ENCODE measurements at regions not wholly inside any gene's neighbourhood (a gene's known extent, or its start where the extent isn't known, plus 50 kb on each side); places are given as distances from the start of the nearest gene placed in this dataset.

DNA sequence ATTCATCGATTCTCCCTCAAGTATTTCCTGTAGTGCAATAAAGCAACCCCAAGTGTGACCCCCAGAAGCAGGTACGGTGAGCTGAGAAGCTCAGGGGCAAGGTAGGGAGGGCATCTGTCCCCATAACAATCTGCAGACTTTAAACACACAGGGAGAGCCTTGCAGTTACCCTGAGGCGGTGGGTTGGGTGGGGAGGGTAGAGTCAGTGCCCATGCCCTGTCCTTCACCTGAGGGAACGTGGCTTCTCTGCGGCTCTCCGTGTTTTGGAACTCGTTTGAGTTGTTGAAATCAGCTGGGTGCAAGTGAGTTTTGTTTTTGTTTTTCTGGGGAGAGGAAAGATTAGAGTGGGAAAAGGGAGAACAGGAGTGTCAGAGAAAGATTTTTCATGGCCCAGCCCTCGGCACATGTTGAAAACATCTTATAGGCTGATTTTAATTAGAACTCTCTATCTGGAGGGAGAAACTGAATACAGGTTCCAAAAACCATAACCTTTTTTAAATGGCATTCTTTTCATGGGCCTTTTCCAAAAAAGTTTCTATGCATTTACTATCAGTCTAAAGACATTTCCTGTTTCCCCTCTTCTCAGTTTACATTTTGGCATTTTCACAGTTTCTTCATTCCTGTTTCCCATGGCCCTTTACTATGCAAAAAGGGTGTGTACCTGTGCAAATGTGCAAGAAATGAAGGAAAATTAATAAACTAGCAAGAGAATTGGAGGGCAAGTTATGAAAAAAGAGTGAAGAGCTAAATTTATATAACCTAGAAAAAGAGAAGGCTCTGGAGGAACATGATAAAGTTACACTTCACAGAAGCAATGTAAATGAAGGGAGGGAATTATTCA is 266.5 kb upstream of the VLDLR start:
- intact Hi-C loops (cut with DNase I) = no loop called here
- Histone ChIP-seq H3K4me3 (no peak overlapping the region), H3K4me1 (no peaks in the 10 kb centered on the region), H3K27ac (no peak overlapping the region), H3K27me3 (no peaks in the 10 kb centered on the region), H3K9me3 (no peaks in the 10 kb centered on the region), H3K36me3 (no peaks in the 10 kb centered on the region)
- 65% methylated on average over 7 of the region's 8 CpGs for WGBS (ENCODE audit: insufficient coverage, low coverage, low lambda C conversion rate, missing lambda C conversion rate)
- DNase-seq (no peak), ATAC-seq (no peak)
- TF ChIP-seq, protein P1, sequence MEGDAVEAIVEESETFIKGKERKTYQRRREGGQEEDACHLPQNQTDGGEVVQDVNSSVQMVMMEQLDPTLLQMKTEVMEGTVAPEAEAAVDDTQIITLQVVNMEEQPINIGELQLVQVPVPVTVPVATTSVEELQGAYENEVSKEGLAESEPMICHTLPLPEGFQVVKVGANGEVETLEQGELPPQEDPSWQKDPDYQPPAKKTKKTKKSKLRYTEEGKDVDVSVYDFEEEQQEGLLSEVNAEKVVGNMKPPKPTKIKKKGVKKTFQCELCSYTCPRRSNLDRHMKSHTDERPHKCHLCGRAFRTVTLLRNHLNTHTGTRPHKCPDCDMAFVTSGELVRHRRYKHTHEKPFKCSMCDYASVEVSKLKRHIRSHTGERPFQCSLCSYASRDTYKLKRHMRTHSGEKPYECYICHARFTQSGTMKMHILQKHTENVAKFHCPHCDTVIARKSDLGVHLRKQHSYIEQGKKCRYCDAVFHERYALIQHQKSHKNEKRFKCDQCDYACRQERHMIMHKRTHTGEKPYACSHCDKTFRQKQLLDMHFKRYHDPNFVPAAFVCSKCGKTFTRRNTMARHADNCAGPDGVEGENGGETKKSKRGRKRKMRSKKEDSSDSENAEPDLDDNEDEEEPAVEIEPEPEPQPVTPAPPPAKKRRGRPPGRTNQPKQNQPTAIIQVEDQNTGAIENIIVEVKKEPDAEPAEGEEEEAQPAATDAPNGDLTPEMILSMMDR (IDR thresholded peaks at IDR 0.05) = no peak
- TF ChIP-seq POLR2A (IDR thresholded peaks at IDR 0.05) = no peak

DNA sequence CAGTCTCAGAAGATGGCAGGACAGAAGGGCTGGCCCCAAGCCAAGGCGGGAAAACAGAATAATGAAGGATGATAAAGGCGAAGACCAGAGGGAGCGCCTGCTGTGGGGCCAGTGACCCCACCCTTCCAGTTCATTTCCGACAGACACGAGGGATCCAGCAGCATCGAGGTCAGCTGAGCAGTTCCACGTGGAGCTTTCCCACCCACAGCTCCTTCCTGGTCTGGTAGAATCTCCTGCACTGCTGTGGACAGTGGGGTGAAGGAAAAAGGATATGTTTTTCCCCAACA is 265.9 kb upstream of the VLDLR start:
- Histone ChIP-seq H3K9me3 (no peaks in the 10 kb centered on the region), H3K4me1 (no peaks in the 10 kb centered on the region)

DNA sequence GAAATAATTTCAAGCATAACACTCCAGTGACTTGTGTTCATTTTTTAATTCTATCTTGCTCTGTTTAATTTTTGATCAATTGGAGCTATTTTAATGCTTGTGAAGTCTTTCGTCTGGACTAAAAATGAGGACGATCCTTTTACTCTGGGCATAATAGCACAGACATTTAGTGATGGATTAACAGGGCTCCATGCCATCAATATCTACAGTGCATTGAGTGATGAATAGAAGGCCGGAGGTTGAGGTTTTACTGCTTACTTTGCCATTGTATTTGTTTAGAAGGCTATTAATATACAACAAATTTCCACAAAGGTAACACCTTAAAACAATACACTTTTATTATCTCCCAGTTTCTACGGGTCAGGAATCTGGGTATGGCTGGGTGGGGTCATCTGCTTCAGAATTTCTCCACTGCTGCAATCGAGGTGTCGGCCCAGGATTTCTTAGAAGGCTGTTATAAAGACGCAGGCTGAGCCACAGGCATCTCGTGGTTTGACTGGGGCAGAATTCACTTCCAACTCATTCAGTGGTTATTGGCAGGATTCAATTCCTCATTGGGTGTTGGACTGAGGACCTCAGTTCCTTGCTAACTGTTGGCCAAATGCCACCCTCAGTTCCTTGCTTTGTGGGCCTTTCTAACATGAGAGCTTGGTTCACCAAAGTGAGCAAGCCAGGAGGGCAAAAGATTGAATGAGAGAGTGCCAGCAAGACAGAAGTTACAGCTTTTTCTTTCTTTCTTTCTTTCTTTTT is 265.4 kb upstream of the VLDLR start:
- intact Hi-C loops (cut with DNase I) = no loop called here
- Histone ChIP-seq H3K9me3 (no peaks in the 10 kb centered on the region), H3K4me1 (no peaks in the 10 kb centered on the region), H3K4me3 (no peak overlapping the region), H3K36me3 (no peaks in the 10 kb centered on the region), H3K27me3 (no peaks in the 10 kb centered on the region), H3K27ac (no peak overlapping the region)
- WGBS (ENCODE audit: insufficient coverage, low coverage, low lambda C conversion rate, missing lambda C conversion rate) = 76% methylated on average over 5 of the region's 8 CpGs
- ATAC-seq = no peak
- DNase-seq = no peak
- TF ChIP-seq POLR2A (IDR thresholded peaks at IDR 0.05) = no peak
- TF ChIP-seq, protein P1 (IDR thresholded peaks at IDR 0.05) = no peak

More for the DNA sequence above, 265.9 kb upstream of the VLDLR start:
- ATAC-seq (no peak), DNase-seq (no peak)
- WGBS (ENCODE audit: insufficient coverage, low coverage, low lambda C conversion rate, missing lambda C conversion rate) = 58% methylated on average over 6 of the region's 7 CpGs
- Histone ChIP-seq H3K27me3 (no peaks in the 10 kb centered on the region), H3K4me3 (no peak overlapping the region), H3K27ac (no peak overlapping the region), H3K36me3 (no peaks in the 10 kb centered on the region)
- intact Hi-C loops (cut with DNase I) = no loop called here
- no peak for TF ChIP-seq POLR2A (IDR thresholded peaks at IDR 0.05)
- TF ChIP-seq, protein P1 (IDR thresholded peaks at IDR 0.05) = no peak

DNA sequence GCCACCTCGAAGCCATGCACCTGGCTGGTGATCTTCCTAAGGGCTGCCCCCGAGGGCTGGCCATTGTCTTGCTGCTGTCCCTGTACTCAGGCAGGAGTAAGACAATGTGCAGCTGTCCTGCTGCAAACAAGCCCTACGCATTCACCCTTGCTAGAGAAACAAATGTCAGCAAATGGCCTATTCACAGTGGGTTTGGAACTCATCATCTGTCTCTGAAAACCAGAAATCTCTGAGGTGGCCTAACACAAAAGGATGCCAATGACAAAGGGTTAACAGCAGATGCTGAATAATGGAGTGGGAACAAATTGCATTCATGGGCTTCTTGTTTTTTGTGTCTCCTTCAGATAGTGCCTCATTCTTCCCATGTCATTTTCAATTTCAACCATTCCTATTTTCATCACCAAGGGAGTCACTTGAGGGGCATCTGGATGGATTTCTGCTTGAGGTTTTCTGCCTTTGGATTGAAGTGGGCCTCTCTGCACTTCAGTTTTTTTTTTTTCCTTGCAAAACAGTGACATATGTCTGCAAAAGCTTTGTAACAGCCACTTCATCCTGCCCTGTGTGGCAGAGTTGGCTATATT is 261.6 kb upstream of the VLDLR start:
- intact Hi-C loops (cut with DNase I) = no loop called here
- no peaks in the 10 kb centered on the region for H3K4me1 ChIP-seq
- no peaks in the 10 kb centered on the region for H3K27me3 ChIP-seq
- WGBS (ENCODE audit: insufficient coverage, low coverage, low lambda C conversion rate, missing lambda C conversion rate) = 42% methylated on average over 3 of the region's 3 CpGs
- DNase-seq (no peak), ATAC-seq (no peak)
- no peaks in the 10 kb centered on the region for H3K9me3 ChIP-seq
- TF ChIP-seq POLR2A (IDR thresholded peaks at IDR 0.05) = no peak
- TF ChIP-seq, protein P1 (IDR thresholded peaks at IDR 0.05) = no peak
- H3K4me3 ChIP-seq = no peak overlapping the region
- no peaks in the 10 kb centered on the region for H3K36me3 ChIP-seq
- no peak overlapping the region for H3K27ac ChIP-seq
